HG03432 (cell line): ENCODE measurements at regions not wholly inside any gene's neighbourhood (a gene's known extent, or its start where the extent isn't known, plus 50 kb on each side); places are given as distances from the start of the nearest gene placed in this dataset.

Experiments
- ATAC-seq: cut with Tn5 transposase; IDR thresholded peaks from one replicate; pipeline ENCODE4 v1.9.1; 2021; ENCODE audit warnings: mild to moderate bottlenecking, moderate library complexity; ENCODE audit not compliant: unreplicated experiment

DNA sequence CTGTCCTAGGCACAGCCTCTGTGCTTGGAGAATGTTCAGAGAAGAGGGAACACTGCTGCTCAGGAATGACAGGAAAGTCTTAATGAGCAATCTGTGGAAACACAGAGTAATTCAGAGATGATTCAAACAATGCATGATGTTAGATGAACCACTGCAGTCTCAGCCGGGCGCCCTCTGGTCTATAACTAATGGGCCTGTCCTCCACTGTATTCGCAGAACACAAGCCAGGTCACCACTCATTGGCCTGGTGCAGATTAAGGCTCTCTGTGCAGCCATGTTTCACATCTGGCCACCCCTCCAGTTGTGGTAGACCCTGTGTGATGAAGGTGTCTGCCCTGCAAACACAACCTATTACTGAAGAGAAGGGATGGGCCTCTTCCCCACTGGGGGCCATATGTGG is 281.7 kb upstream of the ROPN1 start:
- ATAC-seq: no peak

DNA sequence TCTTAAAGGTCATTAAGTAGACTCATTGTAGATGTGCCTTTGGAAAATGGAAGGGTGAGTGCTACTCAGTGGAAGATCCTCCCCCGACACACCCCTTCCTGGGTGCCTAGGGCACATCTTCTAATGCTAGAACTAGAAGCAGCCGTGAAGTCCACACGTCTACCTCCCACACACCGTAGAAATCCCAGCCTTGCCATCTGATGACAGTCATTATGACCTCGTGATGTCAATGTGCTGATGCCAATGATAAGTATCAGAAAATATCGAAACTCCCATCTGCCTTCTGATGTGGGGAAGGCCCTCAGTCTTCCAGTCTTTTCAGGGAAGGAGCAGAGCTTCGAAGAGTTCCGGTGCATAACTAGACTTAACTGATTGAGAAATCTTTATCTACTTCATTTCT is 282.1 kb upstream of the ROPN1 start:
- no peak for ATAC-seq

DNA sequence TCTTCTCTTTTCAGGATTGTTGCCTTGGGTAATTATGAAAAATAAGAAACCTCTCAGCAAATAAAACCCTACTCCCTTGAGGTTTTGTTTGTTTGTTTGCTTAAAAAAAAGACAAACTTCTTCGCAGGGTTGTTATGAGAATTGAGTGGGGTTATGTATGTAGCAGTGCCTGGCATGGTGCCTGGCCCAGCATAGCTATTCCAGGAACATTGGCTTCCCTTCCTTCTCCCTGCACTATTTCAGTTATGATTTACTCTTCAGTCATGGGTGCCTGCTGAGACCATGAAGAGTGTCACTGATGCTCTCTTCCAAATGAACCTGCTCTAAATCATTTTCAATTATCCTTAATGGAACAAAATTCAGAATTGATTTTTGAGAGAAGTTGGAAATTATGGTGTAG is 283.5 kb upstream of the ROPN1 start:
- no peak for ATAC-seq

DNA sequence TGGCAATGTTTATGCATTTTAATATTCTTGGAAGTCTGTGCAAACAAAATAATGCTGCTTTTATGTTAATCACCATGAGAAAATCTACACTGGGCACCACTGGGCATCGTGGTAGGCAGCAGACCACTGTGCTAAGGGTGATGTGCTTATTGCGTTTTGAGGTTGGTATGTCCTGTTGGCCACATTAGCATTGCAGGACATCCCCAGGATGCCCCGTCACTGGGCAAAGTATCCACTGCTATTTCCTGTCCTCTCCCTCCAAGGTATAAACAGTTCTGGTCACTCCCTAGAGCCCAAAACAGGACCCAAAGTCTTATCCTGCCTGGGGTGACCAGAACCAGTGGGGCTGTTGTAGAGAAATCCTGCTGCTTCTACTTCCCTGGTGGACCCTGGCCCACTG is 284.2 kb upstream of the ROPN1 start:
- no peak for ATAC-seq

DNA sequence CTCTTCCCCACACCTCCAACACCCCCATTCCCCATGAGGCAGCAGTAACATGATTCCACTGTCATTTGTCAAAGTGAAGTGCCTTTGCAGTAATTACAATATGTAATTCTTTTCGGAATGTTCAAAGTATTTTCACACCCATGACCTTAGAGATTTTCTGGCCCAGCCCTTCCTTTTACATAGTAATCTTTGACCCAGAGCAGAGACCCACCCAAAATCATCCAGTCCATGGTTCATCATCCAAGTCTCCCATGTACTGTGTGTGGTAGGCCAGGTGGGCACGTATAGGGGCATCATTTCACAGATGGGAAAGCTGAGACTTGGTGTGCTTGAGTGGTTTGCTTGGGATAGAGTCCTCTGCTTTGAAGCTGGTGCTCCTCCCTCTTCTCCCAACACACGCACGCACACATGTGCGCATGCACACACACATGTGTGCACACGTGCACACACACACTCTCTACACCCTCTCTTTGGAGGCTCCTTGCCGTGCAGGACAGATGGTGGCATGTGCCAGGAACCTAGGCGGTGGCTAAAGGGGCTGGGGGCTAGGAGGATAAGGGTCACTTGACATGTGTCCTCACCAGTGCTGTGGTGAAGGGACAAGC is 284.7 kb upstream of the ROPN1 start:
- no peak for ATAC-seq

DNA sequence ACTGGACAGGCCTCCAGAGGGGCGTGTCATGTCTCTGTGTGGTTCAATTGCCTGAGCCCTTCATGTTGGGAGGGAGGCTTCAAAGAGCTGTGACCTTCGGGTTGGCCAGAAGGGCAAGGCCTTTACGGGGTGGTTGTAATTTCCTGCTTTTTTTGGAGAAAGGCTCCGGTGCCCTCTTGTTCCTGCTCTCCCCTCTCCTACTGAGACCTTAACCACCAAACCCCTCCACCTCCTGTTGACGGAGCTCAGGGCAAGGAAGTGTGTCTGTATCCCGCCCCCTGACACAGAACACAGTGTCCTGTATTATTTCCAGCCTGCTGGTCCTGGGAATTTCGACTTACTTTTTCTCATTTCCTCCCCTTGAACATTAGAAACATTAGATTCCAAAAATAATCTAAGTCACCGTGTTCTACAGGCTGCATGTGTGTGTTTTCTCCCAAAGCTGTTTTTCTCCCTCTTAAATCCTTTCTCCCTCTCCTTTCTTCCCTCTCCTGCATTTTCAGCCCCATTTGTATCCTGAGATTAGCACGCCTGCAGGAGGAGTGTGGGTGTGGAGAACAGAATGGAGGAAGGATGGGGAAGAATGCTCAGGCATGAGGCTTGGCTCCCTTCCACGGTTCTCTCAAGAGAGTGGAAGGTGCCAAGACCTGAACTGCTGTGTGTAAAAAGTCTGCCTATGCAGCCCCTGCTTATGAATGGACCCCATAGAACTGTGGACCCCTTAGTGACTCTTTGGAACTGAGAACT is 285.4 kb upstream of the ROPN1 start:
- ATAC-seq: no peak

DNA sequence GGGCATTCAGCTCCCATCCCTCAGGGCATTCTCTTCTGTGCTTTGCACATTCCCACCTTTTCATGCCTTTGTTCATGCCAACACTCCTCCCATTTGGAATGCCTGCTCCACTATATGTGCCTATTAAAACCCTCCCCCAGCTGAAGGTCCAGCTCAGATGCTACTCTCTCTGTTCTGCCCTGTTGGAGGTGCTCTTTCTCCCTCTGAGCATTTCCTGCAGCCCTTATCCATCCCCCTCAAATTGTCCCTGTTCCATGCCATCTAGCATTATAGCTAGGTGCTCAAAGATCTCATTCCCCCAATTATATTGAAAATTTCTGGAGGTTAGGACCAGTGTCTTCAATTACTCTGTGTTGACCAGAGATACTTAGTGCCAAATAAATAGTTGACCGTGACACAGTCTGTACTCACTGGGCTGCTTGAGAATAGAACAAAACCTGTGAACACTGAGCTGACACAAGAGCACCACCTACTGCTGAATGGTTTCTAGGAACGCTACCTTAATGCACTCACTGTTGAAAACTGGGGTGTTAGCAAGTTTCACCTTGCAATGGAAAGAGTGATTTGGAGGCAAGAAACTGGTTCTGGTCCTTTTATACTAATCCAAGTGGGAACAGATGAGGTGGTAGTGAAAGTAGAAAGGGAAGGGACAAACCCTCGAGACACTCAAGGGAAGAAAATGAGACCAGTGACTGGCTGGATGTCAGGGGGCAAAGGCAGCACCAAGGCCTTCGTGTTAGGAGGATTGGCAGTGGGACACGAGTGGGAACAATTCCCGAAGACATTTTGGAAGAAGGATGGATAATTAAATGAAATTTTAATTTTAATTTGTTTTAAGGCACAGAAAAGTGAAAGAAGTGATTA is 289.8 kb upstream of the ROPN1 start:
- ATAC-seq: no peak

DNA sequence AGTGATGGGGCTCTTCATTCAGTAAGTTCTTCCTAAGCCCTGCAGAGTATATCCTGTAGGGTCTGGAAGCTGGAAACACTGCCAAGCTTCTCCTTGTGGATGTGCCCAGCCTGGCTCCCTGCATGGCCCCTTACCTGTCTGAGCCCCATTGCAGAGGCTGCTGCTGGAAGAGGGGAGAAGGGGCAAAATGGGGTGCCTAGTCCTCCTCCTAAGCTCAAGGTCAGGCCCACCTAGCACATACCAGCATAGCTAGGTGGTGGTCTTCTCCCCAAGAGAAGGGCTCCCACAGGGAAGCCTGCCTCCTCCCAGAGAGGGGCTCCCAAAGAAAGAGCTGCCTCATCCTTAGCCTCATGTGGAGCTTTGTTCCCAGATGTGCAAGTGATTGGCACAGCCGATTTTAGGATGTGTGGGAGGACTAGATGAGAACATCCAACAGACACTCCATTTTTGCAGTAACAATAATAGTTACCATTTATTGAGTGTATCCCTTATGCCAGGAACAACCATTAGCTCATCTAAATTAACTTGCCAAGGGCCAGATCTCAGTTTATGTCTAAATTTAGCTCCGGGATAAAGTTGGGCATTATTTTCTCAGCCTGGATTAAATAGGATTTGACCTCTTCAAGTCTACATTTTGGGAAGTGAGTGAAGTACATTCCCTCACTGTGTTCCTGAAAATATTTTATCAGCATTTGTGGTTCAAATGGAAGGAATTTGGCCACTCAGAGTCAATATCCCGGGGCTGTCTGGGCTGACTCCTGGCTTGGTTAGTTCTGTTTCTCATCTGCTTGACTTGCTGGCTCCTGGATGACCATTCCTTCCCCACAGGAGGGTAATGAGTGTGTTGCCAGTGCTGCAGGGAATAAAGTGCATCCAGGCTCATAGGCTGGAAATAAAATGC is 291.1 kb upstream of the ROPN1 start:
- no peak for ATAC-seq

DNA sequence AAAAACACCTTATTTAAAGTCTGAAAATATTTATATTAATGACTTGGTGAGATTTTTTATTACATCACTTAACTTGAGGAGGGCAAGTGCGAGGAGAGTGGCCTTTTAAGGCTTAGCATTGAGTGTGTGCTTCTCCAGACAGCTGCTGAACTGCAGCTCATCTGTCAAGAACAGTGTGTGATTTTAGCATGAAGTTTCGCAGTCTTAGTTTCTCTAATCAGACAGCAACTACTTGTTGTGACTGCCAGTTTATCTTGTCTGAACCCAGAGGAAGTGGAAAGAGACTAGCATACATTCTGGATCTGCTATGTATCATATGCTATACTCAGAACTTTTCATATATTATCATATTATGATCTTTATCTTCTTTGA is 291.7 kb upstream of the ROPN1 start:
- no peak for ATAC-seq

DNA sequence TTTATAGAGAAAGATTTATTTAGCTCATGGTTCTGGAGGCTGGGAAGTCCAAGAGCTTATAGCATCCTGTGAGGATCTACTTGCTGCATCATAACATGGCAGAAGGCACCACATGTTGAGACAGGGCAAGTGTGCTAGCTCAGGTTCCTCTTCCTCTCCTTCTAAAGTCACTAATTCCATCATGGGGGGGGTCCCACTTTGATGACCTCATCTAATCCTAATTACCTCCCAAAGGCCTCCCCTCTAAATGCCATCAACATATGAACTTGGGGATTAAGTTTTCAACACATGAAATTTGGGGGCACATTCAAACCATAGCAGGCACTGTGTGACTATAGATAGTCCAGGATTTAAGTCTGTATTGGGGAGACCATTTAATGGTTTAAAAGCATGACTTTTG is 297.1 kb upstream of the ROPN1 start:
- ATAC-seq: no peak

DNA sequence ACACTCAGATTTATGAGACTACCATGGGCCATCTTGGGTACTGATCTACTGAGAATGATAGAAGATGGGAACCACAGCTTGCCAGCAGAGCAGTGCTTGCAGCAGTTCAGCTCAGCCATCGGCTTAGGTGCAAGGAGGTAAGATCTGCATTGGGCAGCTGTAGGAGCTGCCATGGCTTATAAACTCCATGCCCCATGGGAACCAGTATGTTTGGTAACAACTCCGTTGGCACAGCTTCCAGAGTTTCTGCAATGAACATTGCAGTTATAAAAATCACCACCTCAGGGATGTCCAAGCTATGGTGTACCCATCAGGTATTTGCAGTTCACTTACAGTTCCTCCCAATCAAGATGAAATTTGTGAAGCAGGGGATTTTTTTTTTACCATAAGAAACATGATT is 299.1 kb upstream of the ROPN1 start:
- no peak for ATAC-seq

DNA sequence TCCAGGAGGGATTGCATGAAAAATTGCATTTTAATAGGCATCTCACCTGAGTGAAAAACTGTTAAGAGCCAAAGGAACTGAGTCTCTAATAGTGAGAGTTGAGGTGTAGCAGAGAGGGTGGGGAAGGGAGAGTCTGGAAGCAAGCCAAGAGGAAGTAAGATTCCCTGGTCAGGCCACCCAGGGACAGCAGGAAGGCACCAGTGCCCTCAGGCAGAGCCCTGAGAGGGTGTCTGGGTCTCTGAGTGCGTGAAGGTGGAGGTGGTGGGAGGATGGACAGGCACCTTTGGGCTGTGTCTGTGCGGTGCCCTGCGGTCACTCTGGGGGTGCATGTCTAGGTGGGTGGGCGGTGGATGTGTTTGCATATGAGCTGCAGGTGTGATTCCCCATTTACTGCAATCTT is 300.4 kb upstream of the ROPN1 start:
- ATAC-seq: no peak

DNA sequence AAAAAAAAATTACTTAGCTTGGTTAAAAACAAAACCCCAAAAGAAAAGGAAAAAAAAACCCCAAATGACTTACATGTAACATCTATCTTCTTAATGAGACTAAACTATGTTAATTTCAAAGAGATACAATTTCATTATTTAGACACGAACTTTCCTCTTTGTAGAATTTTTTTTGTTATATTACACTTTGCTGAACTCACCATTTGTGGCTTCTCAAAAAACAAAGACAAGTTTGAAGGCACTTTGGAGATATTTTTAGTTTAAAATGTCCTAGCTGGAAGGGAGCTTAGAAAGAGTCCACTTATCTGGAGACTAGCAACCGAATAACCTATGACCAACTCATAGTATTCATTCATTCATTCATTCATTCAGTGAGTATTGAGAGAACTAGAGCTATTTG is 301.7 kb upstream of the ROPN1 start:
- ATAC-seq: no peak

DNA sequence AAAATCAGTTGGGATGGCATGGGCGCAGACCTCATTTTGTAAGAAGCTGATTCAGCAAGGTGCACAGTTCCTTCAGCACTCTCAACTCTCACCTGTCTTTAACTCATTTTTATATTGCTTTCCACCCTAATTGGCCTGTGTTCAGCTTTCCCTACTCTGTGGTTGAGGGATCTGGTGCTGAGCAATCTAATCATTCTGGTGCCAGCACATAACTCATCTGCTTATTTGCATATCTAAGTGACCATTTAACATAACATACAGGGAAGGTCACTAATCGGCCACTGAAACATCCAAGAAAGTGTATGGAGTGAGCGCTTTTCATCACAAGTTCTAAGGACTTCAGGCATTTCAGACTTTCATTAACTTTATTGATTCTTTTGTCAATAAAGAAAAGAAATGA is 303.4 kb upstream of the ROPN1 start:
- no peak for ATAC-seq

DNA sequence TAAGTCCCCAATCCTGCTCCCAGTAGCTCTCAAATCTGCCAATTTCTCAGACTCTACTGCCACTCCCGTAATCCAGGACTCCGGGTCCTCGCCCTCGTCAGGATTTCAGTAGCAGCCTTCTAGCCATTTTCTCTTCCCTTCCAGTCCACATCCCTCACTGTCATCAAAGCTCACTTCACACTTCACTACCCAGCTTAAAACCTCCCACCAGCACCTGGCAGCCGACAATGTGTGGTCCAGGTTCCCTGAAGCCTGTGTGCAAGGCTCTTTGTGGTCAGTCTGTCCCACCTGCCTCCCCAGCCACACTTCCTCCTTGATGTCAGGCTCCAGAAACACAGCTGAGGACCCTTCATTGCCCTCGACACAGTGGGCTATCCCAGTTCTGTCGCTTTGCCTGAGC is 304.5 kb upstream of the ROPN1 start:
- no peak for ATAC-seq

DNA sequence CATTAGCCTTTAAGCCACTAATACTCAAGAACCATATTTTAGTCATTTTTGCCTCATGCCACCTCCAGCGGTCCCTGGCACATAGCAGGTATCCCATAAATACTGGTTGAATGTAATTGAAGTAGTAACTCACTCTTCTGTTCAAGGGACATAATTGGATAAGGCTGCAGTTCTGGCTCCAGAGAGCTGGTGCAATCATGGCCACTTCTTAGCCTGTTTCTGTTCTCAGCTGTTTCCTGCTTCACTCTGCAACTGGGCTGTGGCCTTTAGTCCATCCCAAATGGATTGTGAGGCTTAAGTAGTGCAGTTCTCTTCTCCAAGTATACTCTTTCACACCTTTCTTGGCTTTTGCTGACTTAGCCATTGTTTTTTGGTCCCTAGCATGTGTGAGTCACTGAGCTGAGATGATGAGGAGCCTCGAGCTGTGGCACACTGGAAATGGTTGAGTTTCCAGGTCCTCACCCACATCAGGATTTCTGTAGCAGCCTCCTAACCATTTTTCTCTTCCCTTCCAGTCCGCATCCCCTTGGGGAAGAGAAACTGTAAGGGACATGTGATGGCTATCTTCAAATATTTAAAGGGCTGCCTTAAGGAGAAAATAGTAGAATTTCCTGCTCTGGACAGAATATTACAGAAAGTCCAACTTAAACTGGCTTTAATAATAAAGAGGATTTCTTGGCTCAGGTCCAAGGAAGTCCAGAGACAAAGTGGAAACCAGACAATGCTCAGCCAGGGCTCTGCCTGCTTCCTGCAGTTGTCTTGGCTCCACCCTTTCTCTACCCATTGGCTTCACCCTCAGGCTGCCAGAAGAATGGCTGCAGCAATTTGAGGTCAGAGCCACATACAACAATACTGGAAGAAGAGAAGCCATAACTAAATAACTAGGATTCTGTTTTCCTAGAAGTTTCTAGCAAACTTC is 305.4 kb upstream of the ROPN1 start:
- ATAC-seq: no peak

DNA sequence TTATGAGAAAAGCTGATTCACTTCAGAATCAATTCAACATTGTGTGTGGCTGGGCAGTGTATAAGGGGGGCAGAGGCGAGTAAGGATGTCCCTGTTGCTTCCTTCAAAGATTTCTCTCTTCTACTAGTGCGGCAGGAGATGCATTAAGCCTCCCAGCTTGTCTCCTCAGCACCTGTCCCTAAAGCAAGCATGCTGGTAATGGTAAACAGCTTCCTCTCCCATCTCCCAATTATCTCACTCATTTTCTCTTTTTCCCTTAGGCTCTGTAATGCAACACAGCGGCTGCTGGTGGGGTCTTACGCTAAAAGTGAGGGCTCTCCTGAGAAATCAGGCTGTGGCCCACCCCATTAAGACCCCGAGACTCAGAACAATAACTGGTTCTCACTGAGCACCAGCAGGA is 306.4 kb upstream of the ROPN1 start:
- ATAC-seq: no peak

DNA sequence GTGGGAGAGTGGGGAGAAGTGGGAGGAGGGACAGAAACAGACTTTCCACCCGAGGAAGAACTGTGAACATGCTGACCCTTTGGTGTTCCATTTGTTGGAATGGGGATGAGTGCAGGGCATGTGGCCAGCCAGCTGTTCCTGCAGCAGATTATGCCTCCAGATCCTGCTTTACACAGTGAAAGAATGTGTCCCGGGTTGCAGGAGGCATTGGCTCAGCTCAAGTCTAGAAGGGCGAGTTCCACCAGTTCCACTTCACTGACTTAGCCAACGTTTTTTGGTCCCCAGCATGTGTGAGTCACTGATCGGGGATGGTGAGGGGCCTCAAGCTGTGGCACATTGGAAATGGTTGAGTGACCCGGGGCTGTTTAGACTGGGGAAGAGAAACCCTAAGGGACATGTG is 307.0 kb upstream of the ROPN1 start:
- ATAC-seq: no peak

DNA sequence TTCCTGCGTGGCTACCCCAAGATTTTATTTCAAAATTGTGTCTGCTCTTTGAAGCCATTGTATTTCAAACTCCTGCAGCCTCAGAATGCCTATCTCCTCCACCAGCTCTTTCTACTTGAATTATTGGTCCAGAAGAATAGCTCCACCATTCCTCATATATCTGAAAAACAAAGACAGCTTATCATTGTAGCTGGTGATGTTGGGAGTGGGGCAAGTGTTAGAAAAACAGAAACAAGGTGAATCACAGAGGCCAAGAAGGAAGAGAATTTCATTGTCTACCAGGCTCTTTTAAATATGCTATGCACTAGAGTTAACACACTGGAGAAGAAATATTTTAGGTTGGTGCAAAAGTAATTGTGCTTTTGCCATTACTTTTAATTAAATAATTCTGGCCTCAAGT is 307.9 kb upstream of the ROPN1 start:
- ATAC-seq: no peak

DNA sequence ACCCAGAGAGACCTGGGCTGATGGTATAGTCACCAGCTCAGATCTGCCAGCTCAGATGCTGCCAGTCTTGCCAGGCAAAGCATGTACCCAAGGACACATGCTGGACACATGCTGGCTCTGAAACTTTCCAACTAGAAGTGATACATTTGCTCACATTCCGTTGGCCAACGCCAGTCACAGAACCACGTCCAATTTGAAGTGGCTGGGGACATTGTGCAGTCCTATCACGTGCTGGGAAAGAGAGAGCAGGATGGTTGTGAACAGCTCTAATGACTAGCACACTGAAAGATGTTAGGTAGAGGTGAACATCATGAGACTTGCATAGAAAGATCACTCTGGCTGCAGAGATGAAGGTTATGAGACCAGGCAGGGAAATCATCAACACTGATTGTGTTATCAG is 308.5 kb upstream of the ROPN1 start:
- ATAC-seq: no peak
